ES-I3 (cell line): ENCODE measurements at regions not wholly inside any gene's neighbourhood (a gene's known extent, or its start where the extent isn't known, plus 50 kb on each side); places are given as distances from the start of the nearest gene placed in this dataset.
"Not testable (repeated sequence)": the region's sequence is repeated elsewhere in the genome, so short reads cannot be mapped to it uniquely, and the experiment has no call there.

Experiments
- H3K36me3 ChIP-seq: 2 replicates; pipeline ENCODE4 v1.6.1; 2013; ENCODE audit warnings: mild to moderate bottlenecking, low read length, control low read depth, moderate library complexity; ENCODE audit not compliant: insufficient read depth
- H3K4me1 ChIP-seq: 2 replicates; pipeline ENCODE4 v1.6.1; 2013; ENCODE audit warnings: mild to moderate bottlenecking, control low read depth, low read length; ENCODE audit not compliant: insufficient read depth
- H3K9ac ChIP-seq: 2 replicates; pipeline ENCODE4 v1.6.1; 2013; ENCODE audit warnings: low read depth, mild to moderate bottlenecking, low read length, moderate library complexity
- H3K9me3 ChIP-seq: 2 replicates; pipeline ENCODE4 v1.6.1; 2013; ENCODE audit warnings: mild to moderate bottlenecking, low read length, moderate library complexity; ENCODE audit not compliant: control insufficient read depth, insufficient read depth

- Histone ChIP-seq H3K9me3 (no peaks in the 10 kb centered on the region), H3K36me3 (no peaks in the 10 kb centered on the region), H3K4me1 (peaks cover 53% of the 10 kb centered on the region), H3K9ac (peak overlapping the region; percentile 1; the same call in 1 of the 2 replicates)
These were observed 124.3 kb downstream of the NPIPB5 start for GRCh38 chr16:22634954-22635353.

- Histone ChIP-seq H3K9me3 (no peaks in the 10 kb centered on the region), H3K4me1 (peaks cover 50% of the 10 kb centered on the region), H3K36me3 (no peaks in the 10 kb centered on the region), H3K9ac (peak overlapping the region; percentile 31; the same call in 1 of the 2 replicates)
These were observed 124.7 kb downstream of the NPIPB5 start for GRCh38 chr16:22635357-22635761.

GRCh38 chr16:22635801-22636200 lies 125.1 kb downstream of the NPIPB5 start:
- peak overlapping the region; percentile 31; the same call in 1 of the 2 replicates for H3K9ac ChIP-seq
- no peaks in the 10 kb centered on the region for H3K9me3 ChIP-seq
- no peaks in the 10 kb centered on the region for H3K36me3 ChIP-seq
- H3K4me1 ChIP-seq = peaks cover 50% of the 10 kb centered on the region

- Histone ChIP-seq H3K9ac (no peak overlapping the region), H3K4me1 (peaks cover 49% of the 10 kb centered on the region), H3K9me3 (no peaks in the 10 kb centered on the region), H3K36me3 (no peaks in the 10 kb centered on the region)
These were observed 127.9 kb downstream of the NPIPB5 start for GRCh38 chr16:22638393-22639206.

GRCh38 chr16:22641131-22641628 lies 130.5 kb downstream of the NPIPB5 start:
- Histone ChIP-seq H3K9me3 (no peaks in the 10 kb centered on the region), H3K36me3 (no peaks in the 10 kb centered on the region), H3K4me1 (peaks cover 25% of the 10 kb centered on the region), H3K9ac (no peak overlapping the region)

GRCh38 chr16:22642416-22643088 lies 131.9 kb downstream of the NPIPB5 start:
- Histone ChIP-seq H3K4me1 (peaks cover 15% of the 10 kb centered on the region), H3K36me3 (no peaks in the 10 kb centered on the region), H3K9ac (no peak overlapping the region), H3K9me3 (no peaks in the 10 kb centered on the region)

GRCh38 chr16:22643203-22643602 lies 132.5 kb downstream of the NPIPB5 start:
- not testable (repeated sequence) for H3K9ac ChIP-seq, H3K9me3 ChIP-seq, H3K36me3 ChIP-seq
- H3K4me1 ChIP-seq = peaks cover 15% of the 10 kb centered on the region

- peaks cover 8% of the 10 kb centered on the region; the same call in 1 of the 2 replicates for H3K4me1 ChIP-seq
- no peaks in the 10 kb centered on the region for H3K36me3 ChIP-seq
- H3K9ac ChIP-seq = no peak overlapping the region
- H3K9me3 ChIP-seq = no peaks in the 10 kb centered on the region
These were observed 133.2 kb downstream of the NPIPB5 start for GRCh38 chr16:22643886-22644285.

GRCh38 chr16:22645868-22646267 lies 135.2 kb downstream of the NPIPB5 start:
- no peaks in the 10 kb centered on the region for H3K36me3 ChIP-seq
- peaks cover 8% of the 10 kb centered on the region; the same call in 1 of the 2 replicates for H3K4me1 ChIP-seq
- no peaks in the 10 kb centered on the region for H3K9me3 ChIP-seq
- no peak overlapping the region for H3K9ac ChIP-seq

GRCh38 chr16:22646948-22647556 lies 136.4 kb downstream of the NPIPB5 start:
- H3K4me1 ChIP-seq = 0 out of 2 replicates have a peak, but pooled peaks cover 1% of the 10 kb centered on the region
- H3K9ac ChIP-seq = no peak overlapping the region
- H3K36me3 ChIP-seq = no peaks in the 10 kb centered on the region
- no peaks in the 10 kb centered on the region for H3K9me3 ChIP-seq

- Histone ChIP-seq H3K9ac (no peak overlapping the region), H3K9me3 (no peaks in the 10 kb centered on the region), H3K36me3 (no peaks in the 10 kb centered on the region), H3K4me1 (no peaks in the 10 kb centered on the region)
These were observed 137.4 kb downstream of the NPIPB5 start for GRCh38 chr16:22648141-22648540.

- Histone ChIP-seq H3K4me1 (no peaks in the 10 kb centered on the region), H3K9me3 (no peaks in the 10 kb centered on the region), H3K9ac (no peak overlapping the region), H3K36me3 (no peaks in the 10 kb centered on the region)
These were observed 138.2 kb downstream of the NPIPB5 start for GRCh38 chr16:22648941-22649340.

- H3K4me1 ChIP-seq, H3K9ac ChIP-seq, H3K9me3 ChIP-seq, H3K36me3 ChIP-seq: not testable (repeated sequence)
These were observed 140.6 kb downstream of the NPIPB5 start for GRCh38 chr16:22651111-22651817.

GRCh38 chr16:22652463-22652845 lies 141.8 kb downstream of the NPIPB5 start:
- Histone ChIP-seq H3K4me1 (no peaks in the 10 kb centered on the region), H3K9me3 (no peaks in the 10 kb centered on the region), H3K9ac (no peak overlapping the region), H3K36me3 (no peaks in the 10 kb centered on the region)
